ENCODE measurements at regions not wholly inside any gene's neighbourhood (a gene's known extent, or its start where the extent isn't known, plus 50 kb on each side); places are given as distances from the start of the nearest gene placed in this dataset.

- H3K27ac ChIP-seq: no peak overlapping the region
- TF ChIP-seq EZH2 (IDR thresholded peaks at IDR 0.05) (no peak), POLR2AphosphoS5 (IDR thresholded peaks at IDR 0.05; ENCODE audit: borderline replicate concordance, low read depth, low read length) (no peak), FOXP2 (optimal IDR thresholded peaks at IDR 0.05; ENCODE audit: control extremely low read depth, extremely low read length, insufficient read depth) (no peak)
- no peak for DNase-seq (ENCODE audit: low read depth, low spot score)
- H3K9me3 ChIP-seq (ENCODE audit: low read depth, low read length): no peaks in the 10 kb centered on the region
- H3K36me3 ChIP-seq (ENCODE audit: insufficient read depth, low read length): no peaks in the 10 kb centered on the region
- H3K4me3 ChIP-seq: no peak overlapping the region
- H3K9ac ChIP-seq (ENCODE audit: insufficient read length): no peak overlapping the region
Observed at GRCh38 chr1:55396381-55396891, 181.3 kb upstream of the USP24 start.

- Histone ChIP-seq H3K4me3 (no peak overlapping the region), H3K9me3 (ENCODE audit: low read depth, low read length) (no peaks in the 10 kb centered on the region; the same call in 1 of the 2 replicates), H3K9ac (ENCODE audit: insufficient read length) (no peak overlapping the region), H3K27ac (no peak overlapping the region), H3K36me3 (ENCODE audit: insufficient read depth, low read length) (no peaks in the 10 kb centered on the region)
- TF ChIP-seq EZH2 (IDR thresholded peaks at IDR 0.05): no peak
- TF ChIP-seq POLR2AphosphoS5 (IDR thresholded peaks at IDR 0.05; ENCODE audit: borderline replicate concordance, low read depth, low read length): no peak
- no peak for TF ChIP-seq FOXP2 (optimal IDR thresholded peaks at IDR 0.05; ENCODE audit: control extremely low read depth, extremely low read length, insufficient read depth)
- no peak for DNase-seq (ENCODE audit: low read depth, low spot score)
Observed at GRCh38 chr1:55388960-55389359, 173.8 kb upstream of the USP24 start.

- Histone ChIP-seq H3K9me3 (ENCODE audit: low read depth, low read length) (no peaks in the 10 kb centered on the region; the same call in 1 of the 2 replicates), H3K9ac (ENCODE audit: insufficient read length) (no peak overlapping the region), H3K36me3 (ENCODE audit: insufficient read depth, low read length) (no peaks in the 10 kb centered on the region), H3K27ac (no peak overlapping the region), H3K4me3 (no peak overlapping the region)
- DNase-seq (ENCODE audit: low read depth, low spot score): no peak
- TF ChIP-seq EZH2 (IDR thresholded peaks at IDR 0.05): no peak
- TF ChIP-seq FOXP2 (optimal IDR thresholded peaks at IDR 0.05; ENCODE audit: control extremely low read depth, extremely low read length, insufficient read depth): no peak
- no peak for TF ChIP-seq POLR2AphosphoS5 (IDR thresholded peaks at IDR 0.05; ENCODE audit: borderline replicate concordance, low read depth, low read length)
Observed at GRCh38 chr1:55387145-55387544, 172.0 kb upstream of the USP24 start.

GRCh38 chr1:55386456-55386855, 171.3 kb upstream of the USP24 start:
- TF ChIP-seq POLR2AphosphoS5 (IDR thresholded peaks at IDR 0.05; ENCODE audit: borderline replicate concordance, low read depth, low read length): no peak
- TF ChIP-seq EZH2 (IDR thresholded peaks at IDR 0.05): no peak
- no peak for TF ChIP-seq FOXP2 (optimal IDR thresholded peaks at IDR 0.05; ENCODE audit: control extremely low read depth, extremely low read length, insufficient read depth)
- H3K27ac ChIP-seq: no peak overlapping the region
- no peak for DNase-seq (ENCODE audit: low read depth, low spot score)
- H3K9me3 ChIP-seq (ENCODE audit: low read depth, low read length): no peaks in the 10 kb centered on the region; the same call in 1 of the 2 replicates
- no peaks in the 10 kb centered on the region for H3K36me3 ChIP-seq (ENCODE audit: insufficient read depth, low read length)
- H3K9ac ChIP-seq (ENCODE audit: insufficient read length): no peak overlapping the region
- no peak overlapping the region for H3K4me3 ChIP-seq

- no peaks in the 10 kb centered on the region; the same call in 1 of the 2 replicates for H3K9me3 ChIP-seq (ENCODE audit: low read depth, low read length)
- no peak for DNase-seq (ENCODE audit: low read depth, low spot score)
- TF ChIP-seq EZH2 (IDR thresholded peaks at IDR 0.05) (no peak), FOXP2 (optimal IDR thresholded peaks at IDR 0.05; ENCODE audit: control extremely low read depth, extremely low read length, insufficient read depth) (no peak), POLR2AphosphoS5 (IDR thresholded peaks at IDR 0.05; ENCODE audit: borderline replicate concordance, low read depth, low read length) (no peak)
- H3K36me3 ChIP-seq (ENCODE audit: insufficient read depth, low read length): no peaks in the 10 kb centered on the region
- no peak overlapping the region for H3K4me3 ChIP-seq
- H3K27ac ChIP-seq: no peak overlapping the region
- H3K9ac ChIP-seq (ENCODE audit: insufficient read length): no peak overlapping the region
Observed at GRCh38 chr1:55385402-55386018, 170.3 kb upstream of the USP24 start.

GRCh38 chr1:55384637-55385036, 169.5 kb upstream of the USP24 start:
- no peak overlapping the region for H3K4me3 ChIP-seq
- no peaks in the 10 kb centered on the region for H3K36me3 ChIP-seq (ENCODE audit: insufficient read depth, low read length)
- no peak for DNase-seq (ENCODE audit: low read depth, low spot score)
- no peak for TF ChIP-seq FOXP2 (optimal IDR thresholded peaks at IDR 0.05; ENCODE audit: control extremely low read depth, extremely low read length, insufficient read depth)
- no peak for TF ChIP-seq POLR2AphosphoS5 (IDR thresholded peaks at IDR 0.05; ENCODE audit: borderline replicate concordance, low read depth, low read length)
- TF ChIP-seq EZH2 (IDR thresholded peaks at IDR 0.05): no peak
- H3K27ac ChIP-seq: no peak overlapping the region
- no peaks in the 10 kb centered on the region; the same call in 1 of the 2 replicates for H3K9me3 ChIP-seq (ENCODE audit: low read depth, low read length)
- H3K9ac ChIP-seq (ENCODE audit: insufficient read length): no peak overlapping the region

GRCh38 chr1:55382806-55383305, 167.7 kb upstream of the USP24 start:
- H3K9me3 ChIP-seq (ENCODE audit: low read depth, low read length): no peaks in the 10 kb centered on the region
- H3K9ac ChIP-seq (ENCODE audit: insufficient read length): no peak overlapping the region
- H3K36me3 ChIP-seq (ENCODE audit: insufficient read depth, low read length): no peaks in the 10 kb centered on the region
- TF ChIP-seq POLR2AphosphoS5 (IDR thresholded peaks at IDR 0.05; ENCODE audit: borderline replicate concordance, low read depth, low read length) (no peak), EZH2 (IDR thresholded peaks at IDR 0.05) (no peak), FOXP2 (optimal IDR thresholded peaks at IDR 0.05; ENCODE audit: control extremely low read depth, extremely low read length, insufficient read depth) (no peak)
- no peak for DNase-seq (ENCODE audit: low read depth, low spot score)
- no peak overlapping the region for H3K27ac ChIP-seq
- H3K4me3 ChIP-seq: no peak overlapping the region

GRCh38 chr1:55381983-55382382, 166.8 kb upstream of the USP24 start:
- Histone ChIP-seq H3K36me3 (ENCODE audit: insufficient read depth, low read length) (no peaks in the 10 kb centered on the region), H3K9me3 (ENCODE audit: low read depth, low read length) (no peaks in the 10 kb centered on the region), H3K27ac (no peak overlapping the region), H3K9ac (ENCODE audit: insufficient read length) (no peak overlapping the region), H3K4me3 (no peak overlapping the region)
- no peak for DNase-seq (ENCODE audit: low read depth, low spot score)
- TF ChIP-seq POLR2AphosphoS5 (IDR thresholded peaks at IDR 0.05; ENCODE audit: borderline replicate concordance, low read depth, low read length): no peak
- no peak for TF ChIP-seq FOXP2 (optimal IDR thresholded peaks at IDR 0.05; ENCODE audit: control extremely low read depth, extremely low read length, insufficient read depth)
- no peak for TF ChIP-seq EZH2 (IDR thresholded peaks at IDR 0.05)
